NT2/D1 (cell line): ENCODE measurements at regions not wholly inside any gene's neighbourhood (a gene's known extent, or its start where the extent isn't known, plus 50 kb on each side); places are given as distances from the start of the nearest gene placed in this dataset.

Experiments used
- SUZ12 ChIP-seq: IDR thresholded peaks from 2 replicates; pipeline ENCODE4 v1.6.1; 2011; ENCODE audit not compliant: insufficient read length, insufficient read depth; ENCODE audit errors: extremely low read depth
- YY1 ChIP-seq: IDR thresholded peaks from 2 replicates; pipeline ENCODE4 v1.6.1; 2011; ENCODE audit not compliant: insufficient read length, insufficient read depth
- ZNF274 ChIP-seq: IDR thresholded peaks from 2 replicates; pipeline ENCODE4 v1.6.1; 2011; ENCODE audit warnings: mild to moderate bottlenecking, low read depth, low read length

DNA sequence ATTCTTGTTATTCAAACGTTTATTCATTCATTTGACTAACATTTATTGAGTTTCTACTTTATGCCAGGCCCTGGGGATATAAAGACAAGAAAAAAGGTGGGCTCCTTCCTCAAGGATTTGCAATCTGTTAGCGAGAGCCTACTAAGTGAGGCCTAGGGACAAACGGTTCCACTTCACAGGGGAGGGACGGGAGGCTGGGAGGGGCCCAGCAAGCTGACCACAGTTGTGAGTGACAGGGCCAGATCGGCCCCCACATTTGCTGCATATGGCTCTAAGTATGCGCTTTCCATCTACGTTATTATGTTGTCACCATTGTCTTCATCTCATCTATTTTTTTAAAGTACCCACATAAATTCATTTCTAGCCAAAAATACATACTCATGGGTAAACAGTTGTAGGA lies 271.1 kb downstream of the BUD13 start:
- TF ChIP-seq YY1 (no peak), SUZ12 (no peak), ZNF274 (no peak)
